ENCODE measurements at regions not wholly inside any gene's neighbourhood (a gene's known extent, or its start where the extent isn't known, plus 50 kb on each side); places are given as distances from the start of the nearest gene placed in this dataset.

DNA sequence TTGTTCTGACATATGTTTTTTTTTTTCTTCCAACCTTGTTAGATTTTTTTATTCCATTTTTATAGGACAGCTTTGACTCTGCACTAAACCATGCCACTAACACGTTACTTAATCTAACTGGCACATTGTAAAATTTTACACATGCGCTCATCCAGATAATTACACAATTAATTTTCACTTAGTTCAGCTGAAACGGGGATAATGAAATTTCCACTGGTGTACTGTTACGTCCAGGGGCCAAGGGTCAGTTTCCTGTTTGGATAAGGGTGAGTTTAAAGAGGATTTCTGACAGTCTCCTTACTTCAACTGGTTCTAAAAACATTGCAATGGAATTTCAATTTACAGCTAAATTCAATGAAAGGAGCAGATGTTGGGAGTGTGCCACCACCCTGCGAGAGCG, 221.8 kb upstream of the CEP162 start:
- no peak overlapping the region for H3K27ac Mint-ChIP-seq
- no peaks in the 10 kb centered on the region for H3K36me3 Mint-ChIP-seq
- H3K9me3 Mint-ChIP-seq: no peaks in the 10 kb centered on the region
- peaks cover 7% of the 10 kb centered on the region for H3K27me3 Mint-ChIP-seq (ENCODE audit: low read depth)
- H3K4me1 Mint-ChIP-seq: peaks cover 8% of the 10 kb centered on the region
- no peak for DNase-seq (ENCODE audit: low spot score in 2 of 2, unreplicated experiment in 2 of 2)
- TF ChIP-seq CTCF (IDR thresholded peaks at IDR 0.05; ENCODE audit: unreplicated experiment): no peak
- no peak overlapping the region for H3K4me3 Mint-ChIP-seq

DNA sequence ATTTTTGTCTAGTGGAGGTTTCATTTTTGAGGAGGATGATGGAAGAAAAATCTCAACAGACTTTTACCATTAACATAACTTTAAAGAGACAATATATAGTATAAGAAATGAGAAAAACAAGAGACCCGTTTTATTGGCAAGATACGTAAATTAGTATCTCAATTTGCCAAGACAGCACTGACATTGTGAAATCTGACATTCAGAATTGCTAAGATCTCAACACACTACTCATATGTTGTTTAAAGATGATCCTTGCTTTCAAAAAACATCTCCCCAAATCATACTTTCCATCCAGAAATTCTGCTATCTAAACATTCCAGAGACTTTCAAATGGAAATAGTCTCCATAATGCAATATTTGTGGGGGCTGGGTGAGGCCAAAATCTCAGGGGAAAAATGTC, 220.9 kb upstream of the CEP162 start:
- Mint-ChIP-seq H3K9me3 (no peaks in the 10 kb centered on the region), H3K27ac (no peak overlapping the region), H3K4me3 (no peak overlapping the region), H3K27me3 (ENCODE audit: low read depth) (peaks cover 12% of the 10 kb centered on the region), H3K36me3 (no peaks in the 10 kb centered on the region), H3K4me1 (peaks cover 8% of the 10 kb centered on the region)
- TF ChIP-seq CTCF (IDR thresholded peaks at IDR 0.05; ENCODE audit: unreplicated experiment): no peak
- no peak for DNase-seq (ENCODE audit: low spot score in 2 of 2, unreplicated experiment in 2 of 2)

DNA sequence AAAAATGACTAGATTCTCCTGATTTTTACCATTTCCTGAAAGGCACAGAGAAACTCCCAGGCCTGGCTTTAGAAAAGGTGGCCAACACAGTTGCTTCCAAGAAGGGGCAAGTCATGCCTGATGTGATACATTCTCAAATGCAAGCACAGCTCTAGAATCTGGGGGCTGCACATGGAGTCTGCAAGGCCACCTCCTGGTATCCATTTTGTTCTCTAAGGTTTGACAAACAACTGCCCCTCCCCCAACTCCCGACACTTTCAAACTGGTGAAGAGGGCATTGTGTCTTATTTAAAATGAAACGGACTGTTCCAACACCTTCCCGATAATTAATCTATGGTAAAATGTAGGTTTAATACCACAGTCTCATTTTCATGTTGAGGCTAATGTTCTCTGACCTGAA, 220.2 kb upstream of the CEP162 start:
- no peak overlapping the region for H3K4me3 Mint-ChIP-seq
- no peak overlapping the region for H3K27ac Mint-ChIP-seq
- no peaks in the 10 kb centered on the region for H3K36me3 Mint-ChIP-seq

DNA sequence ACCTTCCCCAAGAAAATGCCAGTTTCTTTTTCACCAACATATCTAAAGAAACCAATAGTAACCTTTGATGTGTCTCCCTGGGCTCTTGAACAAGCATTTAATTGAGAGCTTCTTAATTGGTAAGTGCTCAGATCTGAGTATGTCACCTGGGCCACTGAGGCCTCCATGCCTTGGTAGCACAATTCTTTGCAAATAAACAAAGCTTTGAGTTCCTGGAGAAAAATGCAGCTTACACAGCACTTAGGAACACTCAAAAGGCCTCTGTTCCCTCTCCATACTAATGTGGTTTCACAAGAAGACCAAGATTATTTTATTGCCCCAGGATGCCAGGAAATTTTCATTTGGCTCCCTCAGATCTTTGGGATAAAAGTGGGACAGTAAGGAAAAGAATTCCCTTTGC, 217.6 kb upstream of the CEP162 start:
- Mint-ChIP-seq H3K4me3 (no peak overlapping the region), H3K4me1 (peaks cover 8% of the 10 kb centered on the region), H3K27ac (no peak overlapping the region), H3K36me3 (no peaks in the 10 kb centered on the region), H3K27me3 (ENCODE audit: low read depth) (peaks cover 15% of the 10 kb centered on the region), H3K9me3 (no peaks in the 10 kb centered on the region)
- DNase-seq (ENCODE audit: low spot score in 2 of 2, unreplicated experiment in 2 of 2): no peak
- no peak for TF ChIP-seq CTCF (IDR thresholded peaks at IDR 0.05; ENCODE audit: unreplicated experiment)

More for the DNA sequence above, 220.2 kb upstream of the CEP162 start:
- no peak for TF ChIP-seq CTCF (IDR thresholded peaks at IDR 0.05; ENCODE audit: unreplicated experiment)
- peaks cover 17% of the 10 kb centered on the region for H3K27me3 Mint-ChIP-seq (ENCODE audit: low read depth)
- H3K9me3 Mint-ChIP-seq: no peaks in the 10 kb centered on the region
- no peak for DNase-seq (ENCODE audit: low spot score in 2 of 2, unreplicated experiment in 2 of 2)
- H3K4me1 Mint-ChIP-seq: peaks cover 8% of the 10 kb centered on the region

GRCh38 chr6:84442208-84442607, 214.8 kb upstream of the CEP162 start:
- DNase-seq (ENCODE audit: low spot score in 2 of 2, unreplicated experiment in 2 of 2): no peak
- no peak overlapping the region for H3K27ac Mint-ChIP-seq
- peaks cover 15% of the 10 kb centered on the region for H3K27me3 Mint-ChIP-seq (ENCODE audit: low read depth)
- no peaks in the 10 kb centered on the region for H3K9me3 Mint-ChIP-seq
- H3K36me3 Mint-ChIP-seq: no peaks in the 10 kb centered on the region
- no peak for TF ChIP-seq CTCF (IDR thresholded peaks at IDR 0.05; ENCODE audit: unreplicated experiment)
- no peaks in the 10 kb centered on the region for H3K4me1 Mint-ChIP-seq
- no peak overlapping the region for H3K4me3 Mint-ChIP-seq

DNA sequence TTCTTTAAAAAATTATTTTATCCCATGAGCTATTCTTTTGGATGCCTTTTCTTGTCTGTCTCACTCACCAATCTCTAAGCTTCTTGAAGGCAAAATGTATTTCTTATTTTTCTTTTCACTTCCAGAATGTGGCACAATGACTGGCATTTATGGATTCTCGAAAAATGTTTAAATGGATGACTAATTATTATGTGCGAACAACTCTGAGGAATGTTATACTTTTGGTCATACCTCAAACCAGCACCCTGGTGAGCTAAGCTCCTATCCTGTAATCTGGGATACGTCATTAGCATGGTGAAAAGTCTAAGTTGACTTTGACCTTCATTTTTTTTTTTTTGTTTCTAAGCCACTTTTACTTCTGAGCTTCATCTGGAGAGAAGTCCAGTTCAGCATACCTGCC, 214.0 kb upstream of the CEP162 start:
- TF ChIP-seq CTCF (IDR thresholded peaks at IDR 0.05; ENCODE audit: unreplicated experiment): no peak
- Mint-ChIP-seq H3K4me1 (no peaks in the 10 kb centered on the region), H3K4me3 (no peak overlapping the region), H3K27me3 (ENCODE audit: low read depth) (peaks cover 15% of the 10 kb centered on the region), H3K27ac (no peak overlapping the region), H3K36me3 (no peaks in the 10 kb centered on the region), H3K9me3 (no peaks in the 10 kb centered on the region)
- no peak for DNase-seq (ENCODE audit: low spot score in 2 of 2, unreplicated experiment in 2 of 2)

All from mesothelial cell of epicardium (in vitro differentiated cells).